Calu3 (cell line): ENCODE measurements at regions not wholly inside any gene's neighbourhood (a gene's known extent, or its start where the extent isn't known, plus 50 kb on each side); places are given as distances from the start of the nearest gene placed in this dataset.

Experiments
- BruUV-seq: library from RNA; stranded (reverse); fragments of 400-500 nt; replicated peaks from 2 replicates; lab custom pipeline; 2021; lab: Mats Ljungman, UMichigan
- CTCF ChIA-PET: fragments of 300-600 bp; sonication (Branson Sonifier 250); formaldehyde crosslinking; loops from one replicate; lab custom pipeline; 2022; ENCODE audit warnings: antibody characterized with exemption; lab: Charles Lee
- DNase-seq: peaks from one replicate; pipeline ENCODE4 v3.0.0; 2022
- H3K27ac Mint-ChIP-seq: one replicate; pipeline ENCODE4 v1.8.0; 2022; ENCODE audit warnings: mixed read lengths; ENCODE audit not compliant: unreplicated experiment
- H3K27me3 Mint-ChIP-seq: one replicate; pipeline ENCODE4 v1.8.0; 2022; ENCODE audit warnings: mixed read lengths; ENCODE audit not compliant: unreplicated experiment
- H3K36me3 Mint-ChIP-seq: one replicate; pipeline ENCODE4 v1.8.0; 2022; ENCODE audit warnings: mild to moderate bottlenecking, moderate library complexity, mixed read lengths; ENCODE audit not compliant: insufficient read depth, unreplicated experiment
- H3K4me1 Mint-ChIP-seq: one replicate; pipeline ENCODE4 v1.8.0; 2022; ENCODE audit warnings: mild to moderate bottlenecking, low read depth, mixed read lengths; ENCODE audit not compliant: unreplicated experiment
- H3K4me3 Mint-ChIP-seq: one replicate; pipeline ENCODE4 v1.8.0; 2022; ENCODE audit warnings: mild to moderate bottlenecking, low read depth, moderate library complexity, mixed read lengths; ENCODE audit not compliant: unreplicated experiment
- H3K9me3 Mint-ChIP-seq: one replicate; pipeline ENCODE4 v1.8.0; 2022; ENCODE audit warnings: low read depth, mixed read lengths; ENCODE audit not compliant: unreplicated experiment
- intact Hi-C: fragments of 100-400 bp; cut with micrococcal nuclease; formaldehyde crosslinking; loops from one replicate; pipeline ENCODE4 v1.10.0; 2022; ENCODE audit not compliant: unreplicated experiment
- TF ChIP-seq, protein P1 (sequence below): fragments of 200-600 bp; IDR thresholded peaks from one replicate; pipeline ENCODE4 v1.8.0; 2022; ENCODE audit warnings: antibody characterized with exemption; ENCODE audit not compliant: unreplicated experiment

DNA sequence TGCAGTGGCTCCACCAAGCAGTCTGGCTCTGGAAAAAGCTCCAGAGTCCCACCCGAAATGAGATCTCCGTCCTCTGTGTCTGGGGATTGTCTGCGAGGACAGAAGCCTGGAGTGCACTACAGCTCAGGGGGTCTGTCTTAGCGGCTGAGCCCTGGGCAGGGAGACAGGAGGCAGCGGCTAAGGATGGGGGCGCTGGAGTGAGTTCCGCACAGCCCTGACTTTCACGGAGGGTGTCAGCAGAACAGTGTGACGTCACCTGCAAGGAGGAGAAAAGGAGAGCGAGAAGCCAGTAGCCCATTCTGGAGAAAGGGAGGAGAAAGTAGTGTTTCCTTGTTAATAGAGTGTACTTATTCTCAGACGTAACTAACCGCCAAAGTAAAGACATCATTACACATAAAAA is 97.6 kb downstream of the FAM50B start:
- BruUV-seq, result no TSS peak
- Mint-ChIP-seq H3K4me3 (no peak overlapping the region), H3K9me3 (no peaks in the 10 kb centered on the region), H3K27me3 (no peaks in the 10 kb centered on the region), H3K4me1 (no peaks in the 10 kb centered on the region), H3K27ac (no peak overlapping the region), H3K36me3 (no peaks in the 10 kb centered on the region)
- intact Hi-C loops, result no loop called here
- DNase-seq, result no peak
- TF ChIP-seq, protein P1, sequence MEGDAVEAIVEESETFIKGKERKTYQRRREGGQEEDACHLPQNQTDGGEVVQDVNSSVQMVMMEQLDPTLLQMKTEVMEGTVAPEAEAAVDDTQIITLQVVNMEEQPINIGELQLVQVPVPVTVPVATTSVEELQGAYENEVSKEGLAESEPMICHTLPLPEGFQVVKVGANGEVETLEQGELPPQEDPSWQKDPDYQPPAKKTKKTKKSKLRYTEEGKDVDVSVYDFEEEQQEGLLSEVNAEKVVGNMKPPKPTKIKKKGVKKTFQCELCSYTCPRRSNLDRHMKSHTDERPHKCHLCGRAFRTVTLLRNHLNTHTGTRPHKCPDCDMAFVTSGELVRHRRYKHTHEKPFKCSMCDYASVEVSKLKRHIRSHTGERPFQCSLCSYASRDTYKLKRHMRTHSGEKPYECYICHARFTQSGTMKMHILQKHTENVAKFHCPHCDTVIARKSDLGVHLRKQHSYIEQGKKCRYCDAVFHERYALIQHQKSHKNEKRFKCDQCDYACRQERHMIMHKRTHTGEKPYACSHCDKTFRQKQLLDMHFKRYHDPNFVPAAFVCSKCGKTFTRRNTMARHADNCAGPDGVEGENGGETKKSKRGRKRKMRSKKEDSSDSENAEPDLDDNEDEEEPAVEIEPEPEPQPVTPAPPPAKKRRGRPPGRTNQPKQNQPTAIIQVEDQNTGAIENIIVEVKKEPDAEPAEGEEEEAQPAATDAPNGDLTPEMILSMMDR, result no peak
- CTCF ChIA-PET, result no interaction called here

DNA sequence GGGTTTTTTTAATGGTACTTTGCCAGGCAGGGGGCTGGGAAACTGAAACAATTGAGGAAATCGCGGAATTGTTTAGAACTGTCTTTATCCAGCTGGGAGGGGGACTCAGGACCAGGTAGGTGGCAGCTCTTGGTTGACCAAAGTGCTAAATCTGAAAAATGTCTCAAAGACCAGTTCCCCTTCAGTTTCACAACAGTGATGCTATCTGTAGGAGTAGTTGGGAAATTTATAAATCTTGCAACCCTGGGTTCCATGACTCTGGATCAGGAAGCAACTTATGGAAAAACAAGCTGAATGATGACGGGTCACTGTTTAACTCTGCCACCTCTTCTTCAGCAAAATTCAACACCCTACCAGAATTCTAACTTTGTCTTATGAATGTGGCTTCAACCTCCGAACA is 99.7 kb downstream of the FAM50B start:
- BruUV-seq, result no TSS peak
- Mint-ChIP-seq H3K9me3 (no peaks in the 10 kb centered on the region), H3K36me3 (no peaks in the 10 kb centered on the region), H3K27ac (no peak overlapping the region), H3K4me3 (no peak overlapping the region), H3K27me3 (no peaks in the 10 kb centered on the region), H3K4me1 (no peaks in the 10 kb centered on the region)
- TF ChIP-seq, protein P1, result no peak
- CTCF ChIA-PET, result no interaction called here
- DNase-seq, result no peak
- intact Hi-C loops, result no loop called here

DNA sequence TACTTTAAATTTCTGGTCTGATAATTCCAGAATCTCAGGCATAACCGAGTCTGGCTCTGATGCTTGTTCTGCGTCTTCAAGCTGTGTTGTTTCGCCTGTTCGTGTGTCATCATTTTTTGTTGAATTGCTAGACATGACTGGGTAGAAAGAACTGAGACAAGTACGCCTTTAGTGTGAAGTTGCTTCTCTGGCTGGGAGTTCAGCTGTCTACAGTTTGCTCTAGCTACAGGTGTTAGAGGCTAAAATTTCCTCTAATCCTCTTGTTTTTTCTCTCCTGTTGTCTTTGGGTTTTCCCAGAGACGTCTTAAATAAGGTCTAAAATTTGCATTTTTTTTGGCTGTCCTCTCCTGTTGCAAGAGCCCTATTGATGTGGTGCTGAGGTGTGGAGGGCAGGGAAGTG is 100.3 kb downstream of the FAM50B start:
- intact Hi-C loops, result no loop called here
- no peaks in the 10 kb centered on the region for H3K4me1 Mint-ChIP-seq
- H3K9me3 Mint-ChIP-seq, result no peaks in the 10 kb centered on the region
- BruUV-seq, result no TSS peak
- no peaks in the 10 kb centered on the region for H3K27me3 Mint-ChIP-seq
- CTCF ChIA-PET, result no interaction called here
- no peaks in the 10 kb centered on the region for H3K36me3 Mint-ChIP-seq
- no peak overlapping the region for H3K4me3 Mint-ChIP-seq
- DNase-seq, result no peak
- H3K27ac Mint-ChIP-seq, result no peak overlapping the region
- TF ChIP-seq, protein P1, result no peak

DNA sequence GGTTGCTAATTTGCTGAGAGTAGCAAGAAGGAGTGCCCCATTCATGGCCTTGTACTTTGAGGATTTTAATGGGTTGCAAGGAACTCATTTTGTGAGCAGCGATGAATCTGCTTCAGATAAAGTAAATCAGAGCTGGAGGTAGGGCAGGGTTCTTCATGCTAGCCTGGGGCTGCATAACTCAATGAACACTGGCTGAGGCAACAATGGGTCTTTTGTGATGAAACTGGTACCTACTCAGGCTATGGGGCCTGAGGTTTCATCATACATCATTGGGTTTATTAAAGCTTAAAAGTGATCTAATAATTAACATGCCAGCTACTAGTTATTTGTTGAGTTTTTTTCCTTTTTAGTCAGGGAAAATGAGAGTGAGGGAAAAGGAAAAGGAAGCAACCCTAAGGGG is 106.9 kb downstream of the FAM50B start:
- peak overlapping the region; percentile 92 for H3K27ac Mint-ChIP-seq
- H3K36me3 Mint-ChIP-seq, result peaks cover 6% of the 10 kb centered on the region

More for the DNA sequence above, 106.9 kb downstream of the FAM50B start:
- BruUV-seq, result no TSS peak
- DNase-seq, result peak; percentile 53
- H3K27me3 Mint-ChIP-seq, result no peaks in the 10 kb centered on the region
- H3K9me3 Mint-ChIP-seq, result peaks cover 3% of the 10 kb centered on the region
- TF ChIP-seq, protein P1, result no peak
- intact Hi-C loops, result no loop called here
- H3K4me1 Mint-ChIP-seq, result peaks cover 18% of the 10 kb centered on the region
- CTCF ChIA-PET, result interaction anchor here (0.6 to 1.0 kb wide), 4 partner anchors 13 to 41 kb away, joined by 3 to 6 read pairs (median 4); no protein-coding TSS in a partner anchor
- H3K4me3 Mint-ChIP-seq, result no peak overlapping the region
